GM18861 (cell line): ENCODE measurements at regions not wholly inside any gene's neighbourhood (a gene's known extent, or its start where the extent isn't known, plus 50 kb on each side); places are given as distances from the start of the nearest gene placed in this dataset.

Experiments
- ATAC-seq: cut with Tn5 transposase; IDR thresholded peaks from one replicate; pipeline ENCODE4 v1.9.1; 2021; ENCODE audit not compliant: unreplicated experiment

- no peak for ATAC-seq
Measured at GRCh38 chr12:102781117-102781516, 135.9 kb downstream of the PAH start.

DNA sequence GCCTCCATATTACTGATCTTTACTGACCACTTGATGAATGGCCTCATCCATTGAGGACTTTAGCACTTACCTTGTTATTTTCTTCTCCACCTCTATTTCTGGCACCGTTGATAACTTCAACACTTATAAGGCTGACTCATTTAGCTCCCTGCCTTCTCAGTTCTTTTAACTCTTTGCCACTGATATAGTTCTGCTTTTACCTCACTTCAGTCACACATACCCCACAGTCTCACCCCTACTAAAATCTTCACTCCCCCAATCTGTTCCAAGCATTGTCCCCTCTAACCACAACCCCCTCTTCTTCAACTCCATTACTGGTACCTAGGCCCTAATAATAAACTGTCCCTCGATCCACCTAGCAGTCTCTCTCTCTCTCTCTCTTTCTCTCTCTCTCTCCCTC, 141.0 kb downstream of the PAH start:
- no peak for ATAC-seq

GRCh38 chr12:102769323-102769916, 147.6 kb downstream of the PAH start:
- no peak for ATAC-seq

DNA sequence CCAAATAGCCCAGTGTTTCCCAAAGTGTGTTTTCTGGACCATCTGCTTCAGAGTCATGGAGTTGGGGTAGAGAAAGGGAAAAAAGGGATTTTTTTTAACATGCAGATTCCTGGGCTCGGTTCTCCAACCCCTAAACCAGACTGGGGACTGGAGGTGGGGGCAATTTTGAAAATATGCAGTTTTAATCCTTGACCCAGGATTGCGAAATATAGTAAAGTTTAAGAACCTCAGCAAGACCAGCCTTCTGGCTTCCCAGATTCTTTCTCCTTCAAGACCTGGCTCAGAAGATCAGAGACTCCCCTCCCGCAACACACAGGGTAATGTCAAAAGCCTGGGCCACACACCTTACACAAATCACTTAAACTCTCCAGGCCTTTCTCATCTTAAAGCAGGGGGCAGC, 150.1 kb downstream of the PAH start:
- no peak for ATAC-seq

- ATAC-seq, result no peak
Measured at GRCh38 chr12:102765736-102766135, 151.3 kb downstream of the PAH start.

GRCh38 chr12:102763471-102763870, 153.6 kb downstream of the PAH start:
- no peak for ATAC-seq

DNA sequence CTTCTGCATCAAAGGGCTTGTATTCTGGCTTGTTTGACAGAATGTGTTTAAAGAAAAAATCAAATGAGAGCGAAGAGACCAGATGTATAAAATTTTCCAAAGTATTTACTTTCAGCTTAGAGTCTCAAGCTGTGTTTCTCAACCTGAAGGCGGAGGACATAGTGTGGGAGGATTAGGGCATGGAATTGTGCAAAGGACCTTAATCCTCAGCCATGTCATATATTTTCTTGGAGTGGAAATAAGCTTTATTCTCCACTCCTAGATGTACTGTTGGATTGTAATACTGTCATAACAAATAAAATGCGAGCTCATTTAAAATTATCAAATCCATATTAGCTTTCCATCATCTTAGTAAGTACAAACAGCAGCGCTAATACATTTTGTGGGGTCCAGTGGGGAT, 154.0 kb downstream of the PAH start:
- no peak for ATAC-seq

DNA sequence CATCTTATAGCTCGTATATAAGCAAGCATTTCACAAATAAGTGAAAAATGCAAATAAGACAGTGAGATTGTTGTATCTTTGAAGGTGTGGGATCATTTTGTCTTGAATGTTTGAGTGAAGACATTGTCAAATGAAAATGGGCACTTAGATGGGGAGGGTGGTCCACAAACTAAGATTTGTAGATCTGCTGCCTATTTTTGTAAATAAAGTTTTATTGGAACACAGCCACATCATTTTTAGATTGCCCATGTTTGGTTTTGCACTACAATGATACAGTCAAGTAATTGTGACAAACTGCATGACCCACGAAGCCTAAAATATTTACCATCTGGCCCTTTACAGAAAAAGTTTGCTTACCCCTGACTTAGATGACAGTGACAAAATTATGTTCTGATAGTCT, 156.7 kb downstream of the PAH start:
- ATAC-seq, result no peak

DNA sequence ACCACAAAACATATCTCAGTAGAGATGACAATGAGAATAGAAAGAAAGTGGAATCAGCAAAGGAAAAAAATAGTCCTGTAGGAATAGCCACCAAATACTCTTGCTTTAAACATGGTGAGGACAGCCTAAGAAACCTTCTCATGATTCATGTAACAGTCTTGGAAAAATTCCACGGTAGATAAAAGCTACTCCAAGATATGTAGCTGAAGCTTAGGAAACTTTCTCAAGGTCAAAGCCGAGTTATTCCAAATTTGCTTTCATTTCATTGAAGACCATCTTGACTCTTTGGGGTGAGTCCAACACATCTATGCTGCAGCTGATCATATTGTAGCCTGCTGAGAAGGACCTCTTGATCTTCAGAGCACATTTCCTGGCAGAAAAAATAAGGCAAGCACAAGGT, 157.6 kb downstream of the PAH start:
- ATAC-seq, result no peak

GRCh38 chr12:102757882-102758226, 159.2 kb downstream of the PAH start:
- no peak for ATAC-seq

DNA sequence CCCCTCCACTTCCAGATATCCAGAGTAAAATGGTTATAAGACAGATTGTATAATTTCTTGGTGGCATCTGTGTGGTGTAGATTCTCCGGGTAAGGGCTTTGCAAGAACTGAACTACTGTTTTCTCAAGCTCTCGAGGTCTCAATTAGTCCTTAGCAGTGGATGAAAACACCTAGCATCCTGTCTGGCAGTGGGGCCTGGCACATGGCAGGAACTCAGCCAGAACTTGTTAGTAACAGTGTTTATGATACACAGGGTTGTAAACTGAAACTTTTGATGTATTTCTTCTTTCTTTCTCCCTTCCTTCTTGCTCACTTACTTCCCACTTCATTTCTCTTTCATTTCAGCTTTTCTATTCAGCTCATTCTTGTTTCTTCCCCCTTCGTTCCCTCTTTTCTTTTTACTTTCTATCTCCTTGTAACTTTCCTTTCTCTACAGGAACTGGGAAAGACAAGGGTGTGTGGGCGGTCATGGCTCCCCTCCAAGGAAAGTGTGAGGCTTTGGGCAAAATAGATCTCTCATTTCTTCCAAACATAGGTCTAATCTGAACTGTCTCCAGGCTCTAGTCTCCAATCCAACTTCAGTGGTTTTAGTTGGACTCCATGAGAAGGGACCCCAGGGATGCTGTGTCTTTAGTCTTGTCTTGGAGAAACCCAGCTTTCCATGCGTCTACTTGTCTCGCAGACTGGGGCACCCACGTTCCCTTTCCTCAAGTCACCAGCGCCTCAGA, 159.7 kb downstream of the PAH start:
- ATAC-seq, result no peak

DNA sequence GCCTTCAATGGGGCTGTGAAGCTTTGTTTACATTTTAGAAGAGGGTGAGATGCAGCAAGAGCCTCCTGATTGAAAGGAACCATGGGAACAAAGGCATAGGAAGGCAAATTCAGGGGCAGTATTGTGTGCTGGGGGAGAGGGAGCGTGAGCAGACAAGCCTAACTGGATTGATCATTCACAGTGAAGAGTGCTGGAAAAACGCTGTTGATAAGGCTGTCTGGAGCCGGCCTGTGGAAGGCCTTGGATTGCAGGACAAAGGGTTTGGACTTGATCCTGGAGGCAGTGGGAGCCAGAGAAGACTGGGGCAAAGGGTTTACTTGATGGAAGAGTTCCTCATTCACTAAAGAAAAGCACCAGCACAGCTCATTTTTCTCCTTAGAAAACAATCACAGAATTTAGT, 160.5 kb downstream of the PAH start:
- ATAC-seq, result no peak

- no peak for ATAC-seq
Measured at GRCh38 chr12:102755266-102755665, 161.8 kb downstream of the PAH start.

DNA sequence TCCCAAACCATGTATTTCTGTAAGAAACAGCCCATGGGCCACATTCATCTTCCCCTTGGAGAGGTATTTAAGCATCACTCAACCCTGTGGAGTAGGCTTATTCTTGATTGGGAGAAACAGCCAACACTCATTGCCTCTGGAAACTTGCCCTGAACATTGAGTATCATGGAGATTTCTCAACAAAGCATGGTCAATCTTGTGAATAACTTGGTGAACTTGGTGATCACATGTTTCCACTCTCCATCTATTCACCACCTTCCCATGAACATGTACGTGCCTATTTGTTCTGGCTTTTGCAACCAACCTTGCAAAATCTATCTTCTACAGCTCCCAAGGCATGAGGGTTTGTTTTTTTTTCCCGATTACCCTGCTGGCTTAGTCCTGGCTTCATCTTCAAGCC, 163.2 kb downstream of the PAH start:
- no peak for ATAC-seq

GRCh38 chr12:102748704-102749103, 168.3 kb downstream of the PAH start:
- ATAC-seq, result no peak

DNA sequence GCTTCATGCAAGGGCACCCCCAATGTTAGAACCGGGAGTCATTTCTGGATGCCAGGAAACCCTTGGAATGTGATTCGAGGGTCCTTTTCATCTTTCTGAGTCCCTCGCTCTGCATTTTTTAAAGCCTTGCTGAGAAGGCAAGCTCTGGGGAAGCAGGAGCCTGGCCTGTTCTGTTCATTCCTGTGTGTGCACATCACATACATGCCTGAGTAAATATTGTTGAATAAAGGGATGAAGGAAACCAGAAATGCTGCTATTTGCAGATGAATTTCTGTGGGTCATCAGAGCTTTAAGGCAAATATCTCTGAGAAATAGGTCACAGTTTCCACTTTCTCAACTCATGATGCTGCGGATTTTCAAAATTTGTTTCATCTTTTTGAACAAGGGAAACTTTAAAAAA, 170.1 kb downstream of the PAH start:
- ATAC-seq, result no peak

GRCh38 chr12:102745971-102746600, 171.0 kb downstream of the PAH start:
- no peak for ATAC-seq

GRCh38 chr12:102741196-102741595, 175.8 kb downstream of the PAH start:
- ATAC-seq, result no peak

GRCh38 chr12:102740141-102740955, 176.7 kb downstream of the PAH start:
- ATAC-seq, result no peak

- ATAC-seq, result no peak
Measured at GRCh38 chr12:102736328-102736727, 180.7 kb downstream of the PAH start.

GRCh38 chr12:102735104-102735503, 181.9 kb downstream of the PAH start:
- ATAC-seq, result peak; percentile 96

GRCh38 chr12:102730996-102731395, 186.0 kb downstream of the PAH start:
- no peak for ATAC-seq
